ENCODE measurements at regions not wholly inside any gene's neighbourhood (a gene's known extent, or its start where the extent isn't known, plus 50 kb on each side); places are given as distances from the start of the nearest gene placed in this dataset.

DNA sequence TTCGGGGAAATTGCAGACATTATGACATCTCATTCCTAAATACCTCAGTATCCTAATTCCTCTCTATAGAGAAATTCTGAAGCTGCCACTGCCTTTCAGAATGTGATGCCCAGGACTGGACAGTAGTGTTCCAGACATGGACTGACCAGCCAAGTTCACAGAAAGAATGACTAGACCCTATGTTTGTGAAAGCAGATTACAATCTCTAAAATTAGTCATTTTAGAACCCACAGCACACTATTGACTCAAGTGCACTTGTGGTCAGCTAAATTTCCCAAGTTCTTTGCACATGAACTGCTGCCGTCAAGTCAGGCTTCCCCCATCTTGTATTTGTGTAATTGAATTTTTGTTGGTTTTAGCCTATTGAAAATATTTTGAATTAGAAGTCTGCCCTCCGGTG is 81.0 kb upstream of the ESX1 start:
- H3K4me3 ChIP-seq (ENCODE audit: low read depth, low read length) = no peak overlapping the region
- TF ChIP-seq, protein P1, sequence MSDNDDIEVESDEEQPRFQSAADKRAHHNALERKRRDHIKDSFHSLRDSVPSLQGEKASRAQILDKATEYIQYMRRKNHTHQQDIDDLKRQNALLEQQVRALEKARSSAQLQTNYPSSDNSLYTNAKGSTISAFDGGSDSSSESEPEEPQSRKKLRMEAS (IDR thresholded peaks at IDR 0.05; ENCODE audit: low read depth, low read length) = no peak
- TF ChIP-seq POLR2A (IDR thresholded peaks at IDR 0.05; ENCODE audit: extremely low read depth, insufficient read length) (no peak), MYC (IDR thresholded peaks at IDR 0.05; ENCODE audit: low read depth, low read length) (no peak)
- TF ChIP-seq, protein P2, sequence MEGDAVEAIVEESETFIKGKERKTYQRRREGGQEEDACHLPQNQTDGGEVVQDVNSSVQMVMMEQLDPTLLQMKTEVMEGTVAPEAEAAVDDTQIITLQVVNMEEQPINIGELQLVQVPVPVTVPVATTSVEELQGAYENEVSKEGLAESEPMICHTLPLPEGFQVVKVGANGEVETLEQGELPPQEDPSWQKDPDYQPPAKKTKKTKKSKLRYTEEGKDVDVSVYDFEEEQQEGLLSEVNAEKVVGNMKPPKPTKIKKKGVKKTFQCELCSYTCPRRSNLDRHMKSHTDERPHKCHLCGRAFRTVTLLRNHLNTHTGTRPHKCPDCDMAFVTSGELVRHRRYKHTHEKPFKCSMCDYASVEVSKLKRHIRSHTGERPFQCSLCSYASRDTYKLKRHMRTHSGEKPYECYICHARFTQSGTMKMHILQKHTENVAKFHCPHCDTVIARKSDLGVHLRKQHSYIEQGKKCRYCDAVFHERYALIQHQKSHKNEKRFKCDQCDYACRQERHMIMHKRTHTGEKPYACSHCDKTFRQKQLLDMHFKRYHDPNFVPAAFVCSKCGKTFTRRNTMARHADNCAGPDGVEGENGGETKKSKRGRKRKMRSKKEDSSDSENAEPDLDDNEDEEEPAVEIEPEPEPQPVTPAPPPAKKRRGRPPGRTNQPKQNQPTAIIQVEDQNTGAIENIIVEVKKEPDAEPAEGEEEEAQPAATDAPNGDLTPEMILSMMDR (IDR thresholded peaks at IDR 0.05; ENCODE audit: low read depth, low read length) = no peak
- peak; percentile 7 for DNase-seq (ENCODE audit: low read depth)

DNA sequence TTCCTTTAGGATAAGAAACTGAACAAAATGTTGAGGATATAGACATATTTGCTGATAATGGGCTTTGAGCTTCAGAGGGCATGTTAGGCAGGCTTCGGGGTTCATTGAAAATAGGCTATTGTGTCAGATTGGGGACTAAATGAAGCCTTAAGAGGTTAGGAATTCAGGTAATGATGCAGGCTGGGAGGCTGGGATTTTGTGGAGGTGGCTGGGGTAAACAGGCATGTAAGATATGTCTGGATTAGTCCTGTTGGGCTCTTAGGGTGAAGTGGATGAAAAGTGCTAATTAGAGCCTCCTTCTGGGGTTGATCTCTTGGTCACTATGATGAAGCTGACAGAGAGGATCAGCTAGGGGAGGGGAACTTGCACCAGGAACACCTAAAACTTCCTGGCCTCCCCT is 80.2 kb upstream of the ESX1 start:
- H3K4me3 ChIP-seq (ENCODE audit: low read depth, low read length) = no peak overlapping the region
- DNase-seq (ENCODE audit: low read depth) = no peak
- TF ChIP-seq, protein P1 (IDR thresholded peaks at IDR 0.05; ENCODE audit: low read depth, low read length) = no peak
- TF ChIP-seq, protein P2 (IDR thresholded peaks at IDR 0.05; ENCODE audit: low read depth, low read length) = no peak
- TF ChIP-seq POLR2A (IDR thresholded peaks at IDR 0.05; ENCODE audit: extremely low read depth, insufficient read length) (no peak), MYC (IDR thresholded peaks at IDR 0.05; ENCODE audit: low read depth, low read length) (no peak)

DNA sequence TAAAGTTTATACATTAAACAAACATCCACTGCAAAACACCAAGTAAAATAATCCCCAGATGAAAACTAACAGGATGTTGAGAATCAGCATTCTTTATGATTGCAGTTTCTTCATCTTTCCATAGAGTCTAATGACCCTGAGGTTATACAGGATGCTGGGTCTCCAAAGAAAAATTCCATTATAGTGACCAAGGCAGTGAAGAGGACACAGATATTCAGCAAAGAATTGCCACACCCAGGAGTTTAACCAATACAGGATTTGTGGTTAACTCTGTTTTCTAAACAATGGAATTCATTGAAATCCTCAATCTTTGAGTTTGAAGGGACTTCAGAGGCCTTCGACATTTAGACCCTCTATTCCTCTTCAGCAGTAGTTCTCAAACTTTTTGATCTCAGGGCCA is 76.2 kb upstream of the ESX1 start:
- H3K4me3 ChIP-seq (ENCODE audit: low read depth, low read length) = no peak overlapping the region
- no peak for DNase-seq (ENCODE audit: low read depth)
- TF ChIP-seq, protein P1 (IDR thresholded peaks at IDR 0.05; ENCODE audit: low read depth, low read length) = no peak
- no peak for TF ChIP-seq MYC (IDR thresholded peaks at IDR 0.05; ENCODE audit: low read depth, low read length)
- TF ChIP-seq, protein P2 (IDR thresholded peaks at IDR 0.05; ENCODE audit: low read depth, low read length) = no peak
- TF ChIP-seq POLR2A (IDR thresholded peaks at IDR 0.05; ENCODE audit: extremely low read depth, insufficient read length) = no peak

DNA sequence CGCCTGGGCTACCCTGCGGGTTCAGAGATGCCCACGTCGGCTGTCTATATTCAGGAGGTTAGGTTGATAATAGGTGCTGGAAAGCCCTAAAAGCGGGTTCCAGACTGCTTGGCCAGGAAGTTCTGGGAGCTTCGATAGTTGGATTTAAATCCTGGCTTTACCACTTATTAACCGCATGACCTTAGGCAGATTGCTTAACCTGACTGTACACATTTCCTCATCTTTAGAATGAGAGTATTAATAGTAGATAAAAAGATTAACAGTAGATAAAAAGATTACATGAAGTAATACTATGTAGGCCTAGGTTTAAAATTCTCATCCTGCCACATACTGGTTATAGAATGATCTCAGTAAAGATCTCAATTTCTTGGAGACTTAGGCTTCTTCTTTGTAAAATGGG is 75.0 kb upstream of the ESX1 start:
- TF ChIP-seq MYC (IDR thresholded peaks at IDR 0.05; ENCODE audit: low read depth, low read length) (no peak), POLR2A (IDR thresholded peaks at IDR 0.05; ENCODE audit: extremely low read depth, insufficient read length) (no peak)
- TF ChIP-seq, protein P1 (IDR thresholded peaks at IDR 0.05; ENCODE audit: low read depth, low read length) = no peak
- TF ChIP-seq, protein P2 (IDR thresholded peaks at IDR 0.05; ENCODE audit: low read depth, low read length) = no peak
- DNase-seq (ENCODE audit: low read depth) = no peak
- H3K4me3 ChIP-seq (ENCODE audit: low read depth, low read length) = no peak overlapping the region

DNA sequence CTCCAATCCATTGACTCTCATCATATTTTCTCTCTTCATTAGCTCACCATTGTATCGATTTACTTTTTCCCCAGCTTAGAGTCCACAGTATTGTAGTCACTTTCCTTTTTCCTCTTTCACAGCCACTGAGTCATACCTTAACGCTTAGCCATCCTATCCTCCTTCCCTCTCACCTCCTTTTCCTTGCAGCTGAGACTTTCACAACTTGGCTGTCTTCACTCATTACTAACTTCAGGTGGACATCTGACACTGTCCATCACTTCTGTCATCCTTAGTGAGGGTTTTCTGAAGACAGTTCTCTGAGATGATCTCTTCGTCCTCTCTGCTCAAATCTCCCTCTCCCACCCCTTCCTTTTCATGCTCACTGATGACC is 70.5 kb upstream of the ESX1 start:
- no peak for TF ChIP-seq POLR2A (IDR thresholded peaks at IDR 0.05; ENCODE audit: extremely low read depth, insufficient read length)
- TF ChIP-seq, protein P2 (IDR thresholded peaks at IDR 0.05; ENCODE audit: low read depth, low read length) = no peak
- TF ChIP-seq, protein P1 (IDR thresholded peaks at IDR 0.05; ENCODE audit: low read depth, low read length) = no peak
- no peak for TF ChIP-seq MYC (IDR thresholded peaks at IDR 0.05; ENCODE audit: low read depth, low read length)
- no peak for DNase-seq (ENCODE audit: low read depth)
- no peak overlapping the region for H3K4me3 ChIP-seq (ENCODE audit: low read depth, low read length)

Data from NB4 (cell line).